ENCODE measurements at regions not wholly inside any gene's neighbourhood (a gene's known extent, or its start where the extent isn't known, plus 50 kb on each side); places are given as distances from the start of the nearest gene placed in this dataset.

GRCh38 chr13:44870456-44870929 lies 118.8 kb downstream of the NUFIP1 start (continued):
- TF ChIP-seq ZNF12 (CRISPR knock-in tag; IDR thresholded peaks at IDR 0.05) (no peak), ARID2 (CRISPR knock-in tag; IDR thresholded peaks at IDR 0.05; ENCODE audit: borderline replicate concordance) (no peak), ZBTB3 (CRISPR knock-in tag; IDR thresholded peaks at IDR 0.05; ENCODE audit: borderline replicate concordance, low read depth) (no peak), JUNB (CRISPR knock-in tag; IDR thresholded peaks at IDR 0.05; ENCODE audit: borderline replicate concordance) (no peak), ZNF318 (CRISPR knock-in tag; IDR thresholded peaks at IDR 0.05) (no peak), ZBTB26 (CRISPR knock-in tag; IDR thresholded peaks at IDR 0.05; ENCODE audit: borderline replicate concordance) (no peak), GATA4 (IDR thresholded peaks at IDR 0.05; ENCODE audit: borderline replicate concordance, low read depth) (no peak), HOXA3 (CRISPR knock-in tag; IDR thresholded peaks at IDR 0.05) (no peak), ZNF839 (CRISPR knock-in tag; IDR thresholded peaks at IDR 0.05; ENCODE audit: borderline replicate concordance) (no peak), CEBPG (CRISPR knock-in tag; IDR thresholded peaks at IDR 0.05) (no peak), KDM5A (IDR thresholded peaks at IDR 0.05; ENCODE audit: borderline replicate concordance, low read length) (no peak)
